Testis (tissue), 2 donors: ENCODE measurements at regions not wholly inside any gene's neighbourhood (a gene's known extent, or its start where the extent isn't known, plus 50 kb on each side); places are given as distances from the start of the nearest gene placed in this dataset.
A peak's percentile ranks its signal among the peaks of the same experiment; 100 is the strongest.
"Not testable (repeated sequence)": the region's sequence is repeated elsewhere in the genome, so short reads cannot be mapped to it uniquely, and the experiment has no call there.

Experiments
- DNase-seq: peaks from one replicate; pipeline ENCODE4 v3.0.0-alpha.2; 2019
- H3K27ac ChIP-seq, 2 donors: fragments of 200-600 bp; sonication (generic); one replicate each; pipeline ENCODE4 v1.5.1; 2019
- H3K27me3 ChIP-seq: fragments of 200-600 bp; sonication (generic); one replicate; pipeline ENCODE4 v1.5.1; 2019
- H3K36me3 ChIP-seq: fragments of 200-600 bp; sonication (generic); one replicate; pipeline ENCODE4 v1.5.1; 2017; ENCODE audit warnings: low read depth; ENCODE audit errors: missing control alignments
- H3K4me1 ChIP-seq: fragments of 200-600 bp; sonication (generic); one replicate; pipeline ENCODE4 v1.5.1; 2019
- H3K4me3 ChIP-seq, 2 donors: fragments of 200-600 bp; sonication (generic); one replicate each; pipeline ENCODE4 v1.5.1; 2017 to 2019
- H3K9me3 ChIP-seq: fragments of 200-600 bp; sonication (generic); one replicate; pipeline ENCODE4 v1.5.1; 2017
- whole genome bisulfite sequencing, 2 donors: methylation state at CpG; one replicate each; pipeline ENCODE4 v1.1.5; 2018; 5-methylcytosine and 5-hydroxymethylcytosine counted together
- intact Hi-C: fragments of 100-400 bp; cut with DNase I; formaldehyde crosslinking; loops from one replicate; pipeline ENCODE4 v1.15.1; 2023; ENCODE audit warnings: low total_unique reads
- TF ChIP-seq, protein P1 (sequence below), 3 experiments: fragments of 450-650 bp in 2 of 3; fragments of 200-600 bp in 1 of 3; sonication (generic) in 1 of 3; IDR thresholded peaks; one replicate each; pipeline ENCODE4 v1.5.1; 2016 to 2019; ENCODE audit warnings: antibody characterized with exemption in 3 of 3, mild to moderate bottlenecking in 2 of 3, moderate library complexity in 1 of 3

DNA sequence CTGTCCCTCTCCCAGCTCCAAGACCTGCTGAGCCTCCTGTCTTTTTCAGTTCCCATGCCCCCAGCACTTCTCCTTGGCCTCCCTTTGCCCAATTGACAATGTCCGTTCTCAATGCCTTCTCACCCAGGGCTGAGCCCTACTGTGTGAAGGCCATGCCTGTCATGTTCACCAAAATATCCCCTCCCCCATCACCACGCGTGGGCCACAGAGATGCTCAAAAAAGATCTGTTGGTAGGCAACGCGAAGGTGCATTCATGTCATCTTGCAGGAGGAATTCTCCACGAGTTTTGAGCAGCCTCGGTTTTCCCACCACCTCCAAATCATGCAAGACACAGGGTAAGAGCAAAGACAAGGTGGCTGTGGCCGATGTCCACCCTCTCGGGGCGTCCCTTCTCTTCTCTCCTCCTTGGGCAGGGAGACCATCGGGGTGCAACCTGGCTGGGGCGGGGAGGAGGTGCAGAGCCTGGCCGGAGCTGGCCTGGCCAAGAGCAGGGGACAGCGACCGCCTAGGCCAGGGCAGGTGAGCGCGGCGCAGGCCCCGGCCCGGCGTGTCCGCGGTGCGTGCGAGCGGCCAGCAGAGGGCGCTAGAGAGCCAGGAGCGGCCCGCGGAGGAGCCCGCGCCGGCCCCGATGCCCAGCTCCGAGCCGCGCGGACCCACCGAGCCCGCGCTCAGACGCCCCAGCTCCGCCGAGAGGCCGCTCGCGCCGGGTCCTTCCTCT, 56.3 kb upstream of the KRTAP5-11 start:
- H3K27me3 ChIP-seq, H3K27ac ChIP-seq, H3K4me1 ChIP-seq, intact Hi-C loops, H3K9me3 ChIP-seq, H3K36me3 ChIP-seq, H3K4me3 ChIP-seq: not testable (repeated sequence)
- WGBS, 2 donors: 39 to 54% methylated on average over 6 to 9 of the region's 48 CpGs
- TF ChIP-seq, protein P1, sequence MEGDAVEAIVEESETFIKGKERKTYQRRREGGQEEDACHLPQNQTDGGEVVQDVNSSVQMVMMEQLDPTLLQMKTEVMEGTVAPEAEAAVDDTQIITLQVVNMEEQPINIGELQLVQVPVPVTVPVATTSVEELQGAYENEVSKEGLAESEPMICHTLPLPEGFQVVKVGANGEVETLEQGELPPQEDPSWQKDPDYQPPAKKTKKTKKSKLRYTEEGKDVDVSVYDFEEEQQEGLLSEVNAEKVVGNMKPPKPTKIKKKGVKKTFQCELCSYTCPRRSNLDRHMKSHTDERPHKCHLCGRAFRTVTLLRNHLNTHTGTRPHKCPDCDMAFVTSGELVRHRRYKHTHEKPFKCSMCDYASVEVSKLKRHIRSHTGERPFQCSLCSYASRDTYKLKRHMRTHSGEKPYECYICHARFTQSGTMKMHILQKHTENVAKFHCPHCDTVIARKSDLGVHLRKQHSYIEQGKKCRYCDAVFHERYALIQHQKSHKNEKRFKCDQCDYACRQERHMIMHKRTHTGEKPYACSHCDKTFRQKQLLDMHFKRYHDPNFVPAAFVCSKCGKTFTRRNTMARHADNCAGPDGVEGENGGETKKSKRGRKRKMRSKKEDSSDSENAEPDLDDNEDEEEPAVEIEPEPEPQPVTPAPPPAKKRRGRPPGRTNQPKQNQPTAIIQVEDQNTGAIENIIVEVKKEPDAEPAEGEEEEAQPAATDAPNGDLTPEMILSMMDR (IDR thresholded peaks at IDR 0.05): peak; percentile 14 to 71 (median 64)
- peak; percentile 54 for DNase-seq

DNA sequence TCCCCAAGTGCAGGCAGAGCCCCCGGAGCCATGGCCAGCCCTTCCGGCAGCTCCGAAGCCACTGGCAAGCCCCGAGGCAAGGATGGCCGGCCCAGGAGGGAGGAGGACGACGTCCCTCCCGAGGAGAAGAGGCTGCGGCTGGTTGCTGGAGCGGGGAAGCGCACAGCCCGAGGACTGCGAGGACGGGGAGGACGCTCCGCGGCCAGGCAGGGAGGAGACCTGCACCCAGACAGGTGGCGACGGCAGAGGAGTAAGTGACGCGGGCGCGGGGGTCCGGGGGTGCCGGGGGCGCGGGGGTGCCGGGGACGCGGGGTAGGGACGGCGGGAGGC, 56.8 kb upstream of the KRTAP5-11 start:
- not testable (repeated sequence) for DNase-seq
- WGBS, 2 donors: 3% methylated on average over 19 of the region's 32 CpGs; no CpG with 5 or more reads in 1 of the 2 donors

DNA sequence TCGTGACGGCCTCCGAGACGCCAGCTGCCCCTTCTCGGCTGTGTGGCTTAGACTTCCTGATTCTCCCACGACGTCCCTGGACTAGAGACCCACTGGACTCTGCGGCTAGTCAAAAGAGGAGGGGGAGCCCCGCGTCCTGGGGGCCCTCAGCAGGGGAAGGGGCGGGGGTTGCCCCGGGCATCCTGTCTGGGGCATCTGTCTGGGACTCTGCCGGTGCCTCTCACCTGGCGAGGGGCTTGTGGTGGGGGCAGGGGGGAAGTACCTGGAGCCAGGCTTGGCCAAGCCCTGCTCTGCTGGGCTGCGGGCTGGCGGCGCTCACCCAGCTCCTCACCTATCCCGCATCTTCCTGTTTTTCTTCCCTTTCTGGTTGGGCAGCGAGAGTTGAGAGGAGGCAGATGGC, 57.2 kb upstream of the KRTAP5-11 start:
- H3K4me3 ChIP-seq, H3K36me3 ChIP-seq, H3K4me1 ChIP-seq, DNase-seq, H3K9me3 ChIP-seq, intact Hi-C loops, H3K27ac ChIP-seq, H3K27me3 ChIP-seq: not testable (repeated sequence)
- WGBS, 2 donors: 12 to 40% methylated on average over 1 to 14 of the region's 19 CpGs

More for the DNA sequence above, 56.8 kb upstream of the KRTAP5-11 start:
- H3K9me3 ChIP-seq, H3K36me3 ChIP-seq, H3K27ac ChIP-seq, H3K4me3 ChIP-seq, H3K4me1 ChIP-seq, intact Hi-C loops, H3K27me3 ChIP-seq: not testable (repeated sequence)
- TF ChIP-seq, protein P1 (IDR thresholded peaks at IDR 0.05): peak in 1 of 3 experiments; percentile 1

DNA sequence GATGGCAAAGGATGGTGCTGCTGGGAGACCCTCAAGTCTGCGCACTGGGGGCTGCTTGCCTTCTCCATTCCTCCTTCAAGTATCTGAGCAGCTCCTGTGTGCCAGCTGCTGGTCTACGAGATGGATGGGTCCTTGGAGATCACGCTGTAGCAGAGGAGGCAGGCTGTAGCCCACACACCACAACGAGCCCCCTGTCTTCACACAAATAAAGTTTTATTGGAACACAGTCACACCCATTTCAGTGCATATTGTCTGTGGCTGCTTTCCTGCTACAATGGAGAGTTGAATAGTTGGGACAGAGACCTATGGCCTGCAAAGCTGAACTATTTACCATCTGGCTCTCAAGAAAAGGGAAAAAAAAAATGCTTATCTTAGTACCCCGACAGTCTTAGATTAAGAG, 64.4 kb upstream of the KRTAP5-11 start:
- H3K4me1 ChIP-seq, DNase-seq, intact Hi-C loops: not testable (repeated sequence)

DNA sequence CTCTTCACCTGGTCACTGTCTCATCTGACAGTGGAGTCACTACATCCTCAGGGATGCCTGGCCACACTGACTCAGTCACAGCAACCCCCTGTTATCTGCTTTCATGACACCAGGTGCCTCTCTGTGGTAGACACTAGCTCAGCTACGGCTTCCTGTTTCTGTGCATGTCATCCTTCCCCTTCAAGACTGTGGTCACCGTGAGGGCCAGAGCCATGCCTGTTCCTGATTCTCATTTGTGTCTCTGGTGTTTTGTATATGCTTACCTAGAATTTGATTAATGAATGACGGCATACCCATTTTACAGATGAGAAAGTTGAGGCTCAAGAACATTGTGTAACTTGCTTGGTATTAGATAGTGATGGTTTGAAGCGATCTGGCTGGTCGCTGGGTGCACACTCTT, 70.3 kb upstream of the KRTAP5-11 start:
- H3K27ac ChIP-seq, DNase-seq, intact Hi-C loops, H3K9me3 ChIP-seq, H3K27me3 ChIP-seq, H3K4me1 ChIP-seq, H3K4me3 ChIP-seq, H3K36me3 ChIP-seq: not testable (repeated sequence)
- 90 to 93% methylated on average over 5 of the region's 5 CpGs for WGBS, 2 donors

More for the DNA sequence above, 64.4 kb upstream of the KRTAP5-11 start:
- not testable (repeated sequence) for H3K9me3 ChIP-seq, H3K4me3 ChIP-seq, H3K27ac ChIP-seq, H3K27me3 ChIP-seq, H3K36me3 ChIP-seq
- 74 to 75% methylated on average over 5 of the region's 5 CpGs for WGBS, 2 donors

DNA sequence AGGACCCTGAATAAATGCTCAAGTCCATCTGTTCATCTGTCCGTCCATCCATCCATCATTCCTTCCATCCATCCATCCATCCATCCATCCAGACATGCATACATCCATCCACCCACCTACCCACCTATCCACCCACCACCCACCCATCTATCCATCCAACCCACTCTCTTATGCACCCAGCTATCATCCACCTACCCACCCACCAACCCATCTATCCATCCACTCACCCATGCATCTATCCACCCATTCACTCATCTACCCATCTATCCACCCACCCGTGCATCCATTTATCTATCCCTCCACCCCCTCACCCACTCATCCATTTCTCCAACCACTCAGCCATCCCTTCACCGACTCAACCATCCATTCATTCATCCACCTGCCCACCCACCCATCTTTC, 71.7 kb upstream of the KRTAP5-11 start:
- H3K27me3 ChIP-seq, DNase-seq, intact Hi-C loops, H3K4me1 ChIP-seq, H3K4me3 ChIP-seq, H3K27ac ChIP-seq, H3K36me3 ChIP-seq, H3K9me3 ChIP-seq: not testable (repeated sequence)
- WGBS, 2 donors: 77 to 87% methylated on average over 3 of the region's 3 CpGs

DNA sequence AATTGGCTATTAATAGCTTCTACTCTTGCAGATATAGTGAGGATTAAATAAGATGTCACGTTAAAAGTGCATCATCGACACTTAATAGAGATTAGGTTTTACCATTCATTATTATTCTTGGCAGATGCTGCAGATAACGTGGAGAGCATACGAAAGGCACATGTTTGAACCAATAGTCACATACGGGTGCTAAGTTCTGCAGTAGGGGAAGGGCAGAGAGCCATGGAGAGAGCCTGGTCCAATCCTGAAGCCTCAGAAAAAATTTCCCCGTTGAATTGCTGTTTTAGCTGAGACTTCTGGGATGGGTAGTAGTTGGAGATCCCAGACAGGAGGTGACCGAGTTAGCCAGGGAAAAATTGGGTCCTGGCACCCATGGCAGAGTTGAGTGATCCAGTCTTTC, 72.4 kb upstream of the KRTAP5-11 start:
- H3K4me3 ChIP-seq, H3K36me3 ChIP-seq, intact Hi-C loops, H3K27me3 ChIP-seq, H3K4me1 ChIP-seq, DNase-seq, H3K9me3 ChIP-seq, H3K27ac ChIP-seq: not testable (repeated sequence)
- WGBS, 2 donors: 50 to 63% methylated on average over 6 to 7 of the region's 7 CpGs

DNA sequence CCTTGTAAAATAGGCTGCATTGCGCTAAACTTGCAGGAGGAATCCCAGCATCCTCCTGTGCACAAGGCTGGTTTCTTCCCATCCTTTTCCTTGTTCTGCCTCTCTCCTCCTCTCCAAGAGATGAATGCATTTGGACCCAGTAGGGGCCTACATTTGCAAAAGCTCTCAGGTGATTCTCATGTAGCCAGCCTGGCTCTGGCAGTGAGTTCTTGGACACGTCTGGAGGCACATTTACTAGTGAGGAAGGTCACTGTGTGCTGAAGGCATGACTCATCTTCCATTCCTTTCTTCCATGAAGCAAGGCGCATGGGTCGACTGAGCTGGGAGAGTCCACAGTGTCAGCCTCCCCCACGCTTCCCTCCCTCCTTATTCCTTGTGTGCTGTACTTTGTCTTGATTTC, 73.8 kb upstream of the KRTAP5-11 start:
- DNase-seq, H3K27ac ChIP-seq, H3K4me1 ChIP-seq, intact Hi-C loops, H3K27me3 ChIP-seq, H3K4me3 ChIP-seq, H3K36me3 ChIP-seq, H3K9me3 ChIP-seq: not testable (repeated sequence)
- 29 to 36% methylated on average over 1 to 5 of the region's 5 CpGs for WGBS, 2 donors

DNA sequence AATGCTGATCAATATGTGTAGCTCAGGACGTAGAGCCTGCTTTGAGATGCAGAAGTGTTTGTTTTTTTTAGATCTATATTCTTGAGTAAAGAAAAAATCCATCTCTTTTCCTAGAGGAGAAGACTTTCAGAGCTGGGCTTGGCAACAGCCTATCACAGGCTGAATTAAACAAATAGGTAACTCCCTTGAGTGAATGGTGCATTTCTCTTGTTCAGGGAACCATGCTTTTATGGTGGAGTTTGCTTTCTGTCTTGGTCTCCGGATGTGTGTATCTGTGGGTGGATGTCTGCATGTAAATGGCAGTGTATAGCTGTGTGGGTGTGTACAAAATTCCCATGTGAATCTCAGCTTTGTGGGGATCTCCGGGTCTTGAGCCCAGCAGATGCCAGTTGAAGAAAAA, 82.3 kb upstream of the KRTAP5-11 start:
- H3K4me3 ChIP-seq, H3K4me1 ChIP-seq, H3K27ac ChIP-seq, H3K27me3 ChIP-seq, DNase-seq, H3K36me3 ChIP-seq, H3K9me3 ChIP-seq, intact Hi-C loops: not testable (repeated sequence)
- WGBS, 2 donors: 25 to 33% methylated on average over 2 to 3 of the region's 3 CpGs

DNA sequence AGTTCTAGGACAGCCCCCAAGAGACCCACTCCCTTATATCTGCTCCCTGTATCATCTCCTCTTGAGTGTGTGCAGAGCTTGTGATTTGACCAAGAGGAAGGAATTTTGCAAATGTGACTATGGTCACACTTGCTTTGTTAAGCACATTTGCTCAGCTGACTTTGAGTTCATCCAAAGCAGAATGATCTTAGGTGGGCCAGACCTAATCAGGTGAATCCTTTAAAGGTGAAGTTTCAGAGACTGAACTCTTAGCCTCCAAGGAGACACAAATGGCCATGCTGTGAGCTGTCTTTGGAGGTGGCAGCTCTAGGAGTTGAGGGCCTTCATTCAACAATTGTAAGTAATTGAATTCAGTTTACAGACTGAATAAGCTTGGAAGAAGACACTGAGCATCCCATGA, 115.4 kb upstream of the KRTAP5-11 start:
- H3K36me3 ChIP-seq, H3K27me3 ChIP-seq, intact Hi-C loops, H3K9me3 ChIP-seq, H3K4me3 ChIP-seq, H3K4me1 ChIP-seq, H3K27ac ChIP-seq, DNase-seq: not testable (repeated sequence)

DNA sequence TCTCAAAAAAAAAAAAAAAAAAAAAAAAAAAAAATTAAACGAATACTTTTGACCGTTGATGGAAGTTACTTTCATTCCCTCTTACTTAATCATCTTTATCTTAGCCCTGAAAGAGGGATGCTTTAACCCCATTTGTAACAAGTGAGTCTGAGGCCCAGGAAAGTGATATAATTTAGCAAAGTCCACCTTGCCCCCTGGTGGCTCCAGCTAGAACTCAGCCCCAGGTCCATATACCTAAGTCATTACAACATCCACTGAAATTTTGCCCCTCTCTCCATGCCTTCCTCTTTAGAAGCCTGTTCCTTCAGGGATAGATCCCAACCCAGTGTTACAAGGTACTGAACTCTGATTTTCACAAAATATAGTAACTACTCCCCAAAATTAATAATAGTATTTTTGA, 116.3 kb upstream of the KRTAP5-11 start:
- H3K4me3 ChIP-seq, H3K36me3 ChIP-seq, H3K27me3 ChIP-seq, DNase-seq, H3K4me1 ChIP-seq, intact Hi-C loops, H3K27ac ChIP-seq, H3K9me3 ChIP-seq: not testable (repeated sequence)
- WGBS, 2 donors: 50 to 66% methylated on average over 2 of the region's 2 CpGs
